CD14-positive monocyte (primary cell): ENCODE measurements at regions not wholly inside any gene's neighbourhood (a gene's known extent, or its start where the extent isn't known, plus 50 kb on each side); places are given as distances from the start of the nearest gene placed in this dataset.

Experiments used
- DNase-seq, 3 donors: peaks; one replicate each; pipeline ENCODE4 v3.0.0-alpha.2; 2011 to 2022
- H2AFZ ChIP-seq: 2 replicates; pipeline ENCODE4 v1.6.0; 2012; ENCODE audit warnings: mild to moderate bottlenecking, low read depth, low read length, inconsistent platforms; ENCODE audit not compliant: insufficient read depth, poor library complexity, severe bottlenecking
- H3K27ac ChIP-seq, 2 donors: 1 replicate in 1 of 2; 2 replicates in 1 of 2; pipeline ENCODE4 v1.5.1; 2012 to 2013; ENCODE audit warnings: low read length in 2 of 2, control low read depth in 1 of 2, inconsistent platforms in 1 of 2, low read depth in 1 of 2, mild to moderate bottlenecking in 1 of 2
- H3K27me3 ChIP-seq, 2 donors: one replicate each; pipeline versions ENCODE4 v1.6.0 to v1.6.1; 2011 to 2013; ENCODE audit warnings: low read length in 2 of 2; ENCODE audit not compliant: control insufficient read depth in 2 of 2, insufficient read depth in 2 of 2
- H3K36me3 ChIP-seq, 2 donors: replicated peaks in 1 of 2; 1 replicate in 1 of 2; 2 replicates in 1 of 2; pipeline versions ENCODE4 v1.5.1 to v1.6.1; 2012 to 2013; ENCODE audit warnings: low read length in 2 of 2, control low read depth in 1 of 2, inconsistent platforms in 1 of 2, mild to moderate bottlenecking in 1 of 2; ENCODE audit not compliant: insufficient read depth in 2 of 2, control insufficient read depth in 1 of 2
- H3K4me1 ChIP-seq, 2 donors: 1 replicate in 1 of 2; 2 replicates in 1 of 2; pipeline versions ENCODE4 v1.5.1 to v1.6.1; 2012 to 2013; ENCODE audit warnings: low read length in 2 of 2, control low read depth in 1 of 2, inconsistent platforms in 1 of 2, mild to moderate bottlenecking in 1 of 2, moderate library complexity in 1 of 2; ENCODE audit not compliant: insufficient read depth in 2 of 2, control insufficient read depth in 1 of 2
- H3K4me2 ChIP-seq: replicated peaks from 2 replicates; pipeline ENCODE3; 2012; ENCODE audit warnings: low read length, moderate library complexity, mild to moderate bottlenecking; ENCODE audit not compliant: poor library complexity, severe bottlenecking; ENCODE audit errors: extremely low read depth
- H3K4me3 ChIP-seq, 3 experiments: fragments of 200-600 bp in 1 of 3; sonication (generic) in 1 of 3; replicated peaks in 1 of 3; 1 replicate in 2 of 3; 2 replicates in 1 of 3; pipeline ENCODE4 v1.5.1; 2011 to 2013; ENCODE audit warnings: low read length in 3 of 3, mild to moderate bottlenecking in 3 of 3, control low read depth in 2 of 3, low read depth in 2 of 3, inconsistent platforms in 1 of 3, moderate library complexity in 1 of 3
- H3K79me2 ChIP-seq: 2 replicates; pipeline ENCODE4 v1.6.0; 2012; ENCODE audit warnings: mild to moderate bottlenecking, control low read depth, inconsistent platforms, low read length, moderate library complexity; ENCODE audit not compliant: insufficient read depth
- H3K9ac ChIP-seq: 2 replicates; pipeline ENCODE4 v1.6.0; 2017; ENCODE audit warnings: low read length, mild to moderate bottlenecking; ENCODE audit not compliant: insufficient read depth, poor library complexity, severe bottlenecking
- H3K9me3 ChIP-seq, 2 donors: replicated peaks in 1 of 2; 1 replicate in 1 of 2; 2 replicates in 1 of 2; pipeline versions ENCODE4 v1.5.1 to v1.6.1; 2012 to 2013; ENCODE audit warnings: low read length in 2 of 2, control low read depth in 1 of 2; ENCODE audit not compliant: control insufficient read depth in 1 of 2, insufficient read depth in 1 of 2
- H4K20me1 ChIP-seq: 2 replicates; pipeline ENCODE4 v1.6.0; 2012; ENCODE audit warnings: mild to moderate bottlenecking, low read length, control low read depth, moderate library complexity; ENCODE audit not compliant: insufficient read depth
- H3K27ac Mint-ChIP-seq, 7 donors: one replicate each; pipeline ENCODE4 v1.8.0; 2020; ENCODE audit warnings: mild to moderate bottlenecking in 7 of 7, mixed read lengths in 7 of 7, moderate library complexity in 6 of 7, inconsistent platforms in 2 of 7
- H3K27me3 Mint-ChIP-seq, 3 donors: one replicate each; pipeline ENCODE4 v1.8.0; 2021 to 2022; ENCODE audit warnings: low read depth in 3 of 3, mild to moderate bottlenecking in 3 of 3, mixed read lengths in 3 of 3, moderate library complexity in 3 of 3, inconsistent platforms in 1 of 3
- H3K36me3 Mint-ChIP-seq, 2 donors: one replicate each; pipeline ENCODE4 v1.8.0; 2020; ENCODE audit warnings: mixed read lengths in 2 of 2, inconsistent platforms in 1 of 2, mild to moderate bottlenecking in 1 of 2
- H3K4me1 Mint-ChIP-seq: one replicate; pipeline ENCODE4 v1.8.0; 2020; ENCODE audit warnings: mild to moderate bottlenecking, mixed read lengths
- H3K4me3 Mint-ChIP-seq, 2 donors: one replicate each; pipeline ENCODE4 v1.8.0; 2020; ENCODE audit warnings: mild to moderate bottlenecking in 2 of 2, mixed read lengths in 2 of 2, moderate library complexity in 1 of 2
- H3K9me3 Mint-ChIP-seq, 7 donors: one replicate each; pipeline ENCODE4 v1.8.0; 2020 to 2022; ENCODE audit warnings: mixed read lengths in 7 of 7, mild to moderate bottlenecking in 6 of 7, moderate library complexity in 6 of 7, inconsistent platforms in 2 of 7
- WGBS: methylation state at CpG from one replicate; pipeline ENCODE4 v1.1.5; 2013; ENCODE audit warnings: missing lambda C conversion rate; ENCODE audit not compliant: insufficient coverage; 5-methylcytosine and 5-hydroxymethylcytosine counted together
- intact Hi-C, 2 donors: fragments of 100-400 bp; cut with micrococcal nuclease; formaldehyde crosslinking; loops; one replicate each; pipeline versions ENCODE4 v1.15.0 to v1.15.1; 2023
- TF ChIP-seq, protein P1 (sequence below): fragments of 200-600 bp; IDR thresholded peaks from one replicate; pipeline ENCODE4 v1.8.0; 2022; ENCODE audit warnings: antibody characterized with exemption, mild to moderate bottlenecking

DNA sequence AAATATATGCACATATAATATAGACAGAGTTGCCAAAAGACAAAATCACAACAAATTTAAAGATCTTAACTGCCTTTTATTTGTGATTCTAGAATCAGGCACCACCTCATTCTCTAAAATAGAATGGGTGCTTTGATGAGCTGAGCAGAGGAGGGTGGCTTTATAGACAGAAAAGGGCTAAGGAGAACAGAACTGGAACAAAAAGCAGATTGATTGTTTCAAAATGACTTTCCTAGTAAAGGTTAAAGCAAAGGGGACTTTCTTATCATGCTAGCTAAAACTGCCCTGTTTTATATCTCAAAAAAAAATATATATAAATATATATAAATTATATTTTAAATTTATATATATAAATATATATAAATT is 287.6 kb downstream of the FAT3 start:
- Histone ChIP-seq H3K9ac (no peak overlapping the region), H4K20me1 (no peaks in the 10 kb centered on the region), H3K4me1 (no peaks in the 10 kb centered on the region), H3K9me3 (no peaks in the 10 kb centered on the region), H3K4me2 (no peak overlapping the region), H3K27me3 (no peaks in the 10 kb centered on the region), H2AFZ (no peak overlapping the region), H3K4me3 (no peak overlapping the region), H3K36me3 (no peaks in the 10 kb centered on the region), H3K79me2 (no peaks in the 10 kb centered on the region), H3K27ac (no peak overlapping the region)
- H3K36me3 Mint-ChIP-seq: no peaks in the 10 kb centered on the region
- intact Hi-C loops: no loop called here
- H3K4me1 Mint-ChIP-seq: no peaks in the 10 kb centered on the region
- no peak overlapping the region for H3K4me3 Mint-ChIP-seq
- H3K27me3 Mint-ChIP-seq: no peaks in the 10 kb centered on the region
- no peak for DNase-seq
- TF ChIP-seq, protein P1, sequence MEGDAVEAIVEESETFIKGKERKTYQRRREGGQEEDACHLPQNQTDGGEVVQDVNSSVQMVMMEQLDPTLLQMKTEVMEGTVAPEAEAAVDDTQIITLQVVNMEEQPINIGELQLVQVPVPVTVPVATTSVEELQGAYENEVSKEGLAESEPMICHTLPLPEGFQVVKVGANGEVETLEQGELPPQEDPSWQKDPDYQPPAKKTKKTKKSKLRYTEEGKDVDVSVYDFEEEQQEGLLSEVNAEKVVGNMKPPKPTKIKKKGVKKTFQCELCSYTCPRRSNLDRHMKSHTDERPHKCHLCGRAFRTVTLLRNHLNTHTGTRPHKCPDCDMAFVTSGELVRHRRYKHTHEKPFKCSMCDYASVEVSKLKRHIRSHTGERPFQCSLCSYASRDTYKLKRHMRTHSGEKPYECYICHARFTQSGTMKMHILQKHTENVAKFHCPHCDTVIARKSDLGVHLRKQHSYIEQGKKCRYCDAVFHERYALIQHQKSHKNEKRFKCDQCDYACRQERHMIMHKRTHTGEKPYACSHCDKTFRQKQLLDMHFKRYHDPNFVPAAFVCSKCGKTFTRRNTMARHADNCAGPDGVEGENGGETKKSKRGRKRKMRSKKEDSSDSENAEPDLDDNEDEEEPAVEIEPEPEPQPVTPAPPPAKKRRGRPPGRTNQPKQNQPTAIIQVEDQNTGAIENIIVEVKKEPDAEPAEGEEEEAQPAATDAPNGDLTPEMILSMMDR: no peak
- H3K27ac Mint-ChIP-seq: no peak overlapping the region
- peaks cover 0 to 3% (median 0%) of the 10 kb centered on the region in 7 donors for H3K9me3 Mint-ChIP-seq

DNA sequence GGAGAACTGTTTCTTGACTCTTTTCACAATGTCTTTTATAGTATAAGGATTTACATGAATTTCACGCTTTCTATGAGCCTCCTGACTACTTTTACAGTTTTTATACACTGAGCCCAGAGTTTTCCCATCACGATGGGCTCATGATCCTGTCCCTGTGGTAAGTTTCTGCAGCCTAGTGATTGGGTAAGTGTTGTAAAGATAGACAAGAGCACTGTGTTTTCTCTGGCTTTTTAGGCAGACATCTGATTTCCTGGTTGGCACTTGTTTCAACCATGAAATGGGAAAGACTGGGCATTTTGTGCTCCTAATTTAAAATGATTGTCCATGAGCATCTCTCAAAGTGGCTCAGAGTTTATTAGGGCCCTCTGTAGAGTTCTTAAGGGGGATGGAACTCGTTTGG is 299.0 kb downstream of the FAT3 start:
- Histone ChIP-seq H3K4me1 (no peaks in the 10 kb centered on the region), H3K9ac (no peak overlapping the region), H3K4me3 (no peak overlapping the region), H3K36me3 (no peaks in the 10 kb centered on the region), H3K9me3 (no peaks in the 10 kb centered on the region), H4K20me1 (no peaks in the 10 kb centered on the region), H3K27ac (no peak overlapping the region), H3K79me2 (no peaks in the 10 kb centered on the region), H3K4me2 (no peak overlapping the region), H3K27me3 (no peaks in the 10 kb centered on the region), H2AFZ (no peak overlapping the region)
- H3K4me1 Mint-ChIP-seq: no peaks in the 10 kb centered on the region
- TF ChIP-seq, protein P1: no peak
- peaks cover 0 to 4% (median 2%) of the 10 kb centered on the region in 7 donors for H3K9me3 Mint-ChIP-seq
- 86% methylated on average over 1 of the region's 3 CpGs for WGBS
- no peak overlapping the region for H3K4me3 Mint-ChIP-seq
- intact Hi-C loops: no loop called here
- no peak overlapping the region for H3K27ac Mint-ChIP-seq
- no peaks in the 10 kb centered on the region for H3K36me3 Mint-ChIP-seq
- H3K27me3 Mint-ChIP-seq: no peaks in the 10 kb centered on the region
- DNase-seq: no peak
